ENCODE measurements at regions not wholly inside any gene's neighbourhood (a gene's known extent, or its start where the extent isn't known, plus 50 kb on each side); places are given as distances from the start of the nearest gene placed in this dataset.

GRCh38 chr9:117945286-117945685 lies 241.1 kb downstream of the TLR4 start:
- TF ChIP-seq, protein P1, sequence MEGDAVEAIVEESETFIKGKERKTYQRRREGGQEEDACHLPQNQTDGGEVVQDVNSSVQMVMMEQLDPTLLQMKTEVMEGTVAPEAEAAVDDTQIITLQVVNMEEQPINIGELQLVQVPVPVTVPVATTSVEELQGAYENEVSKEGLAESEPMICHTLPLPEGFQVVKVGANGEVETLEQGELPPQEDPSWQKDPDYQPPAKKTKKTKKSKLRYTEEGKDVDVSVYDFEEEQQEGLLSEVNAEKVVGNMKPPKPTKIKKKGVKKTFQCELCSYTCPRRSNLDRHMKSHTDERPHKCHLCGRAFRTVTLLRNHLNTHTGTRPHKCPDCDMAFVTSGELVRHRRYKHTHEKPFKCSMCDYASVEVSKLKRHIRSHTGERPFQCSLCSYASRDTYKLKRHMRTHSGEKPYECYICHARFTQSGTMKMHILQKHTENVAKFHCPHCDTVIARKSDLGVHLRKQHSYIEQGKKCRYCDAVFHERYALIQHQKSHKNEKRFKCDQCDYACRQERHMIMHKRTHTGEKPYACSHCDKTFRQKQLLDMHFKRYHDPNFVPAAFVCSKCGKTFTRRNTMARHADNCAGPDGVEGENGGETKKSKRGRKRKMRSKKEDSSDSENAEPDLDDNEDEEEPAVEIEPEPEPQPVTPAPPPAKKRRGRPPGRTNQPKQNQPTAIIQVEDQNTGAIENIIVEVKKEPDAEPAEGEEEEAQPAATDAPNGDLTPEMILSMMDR (optimal IDR thresholded peaks at IDR 0.05 in 1 of 3, IDR thresholded peaks at IDR 0.05 in 1 of 3, conservative IDR thresholded peaks at IDR 0.05 in 1 of 3; ENCODE audit: extremely low read depth in 1 of 3, insufficient read depth in 2 of 3, low read length in 3 of 3): no peak
- TF ChIP-seq EZH2 (IDR thresholded peaks at IDR 0.05; ENCODE audit: low read length): no peak
